ENCODE measurements at regions not wholly inside any gene's neighbourhood (a gene's known extent, or its start where the extent isn't known, plus 50 kb on each side); places are given as distances from the start of the nearest gene placed in this dataset.
"Not testable (repeated sequence)": the region's sequence is repeated elsewhere in the genome, so short reads cannot be mapped to it uniquely, and the experiment has no call there.

DNA sequence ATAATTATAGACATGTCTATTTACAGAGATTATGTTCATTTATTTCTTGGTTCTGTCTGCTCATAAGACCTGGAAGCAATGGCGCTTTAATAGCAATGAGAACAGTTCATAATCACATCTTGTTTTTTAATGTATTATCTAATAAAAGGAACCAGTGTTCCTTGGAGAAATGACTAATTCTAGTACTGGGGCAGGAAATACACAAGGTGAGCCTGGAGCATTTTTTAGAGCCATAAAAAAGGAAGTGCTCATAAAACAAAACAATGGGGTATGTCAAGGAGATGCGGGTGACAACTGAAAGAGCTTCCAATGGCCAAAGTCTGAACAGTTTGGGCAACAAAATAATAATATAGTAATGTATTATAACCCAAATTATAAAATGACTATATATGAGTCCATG is 531.9 kb upstream of the CHD1 start:
- DNase-seq, result no peak
- TF ChIP-seq POLR2A (IDR thresholded peaks at IDR 0.05; ENCODE audit: low read length) (no peak), GATA1 (IDR thresholded peaks at IDR 0.05; ENCODE audit: low read depth, low read length) (no peak)

GRCh38 chr5:99453196-99453595 is 524.4 kb upstream of the CHD1 start:
- no peak for DNase-seq
- TF ChIP-seq POLR2A (IDR thresholded peaks at IDR 0.05; ENCODE audit: low read length) (no peak), GATA1 (IDR thresholded peaks at IDR 0.05; ENCODE audit: low read depth, low read length) (no peak)

- TF ChIP-seq GATA1 (IDR thresholded peaks at IDR 0.05; ENCODE audit: low read depth, low read length) (no peak), POLR2A (IDR thresholded peaks at IDR 0.05; ENCODE audit: low read length) (no peak)
Observed at GRCh38 chr5:99449786-99450185, 521.0 kb upstream of the CHD1 start.

GRCh38 chr5:99445805-99446204 is 517.0 kb upstream of the CHD1 start:
- no peak for DNase-seq
- TF ChIP-seq POLR2A (IDR thresholded peaks at IDR 0.05; ENCODE audit: low read length) (no peak), GATA1 (IDR thresholded peaks at IDR 0.05; ENCODE audit: low read depth, low read length) (no peak)

More at GRCh38 chr5:99449786-99450185, 521.0 kb upstream of the CHD1 start:
- DNase-seq, result no peak

DNA sequence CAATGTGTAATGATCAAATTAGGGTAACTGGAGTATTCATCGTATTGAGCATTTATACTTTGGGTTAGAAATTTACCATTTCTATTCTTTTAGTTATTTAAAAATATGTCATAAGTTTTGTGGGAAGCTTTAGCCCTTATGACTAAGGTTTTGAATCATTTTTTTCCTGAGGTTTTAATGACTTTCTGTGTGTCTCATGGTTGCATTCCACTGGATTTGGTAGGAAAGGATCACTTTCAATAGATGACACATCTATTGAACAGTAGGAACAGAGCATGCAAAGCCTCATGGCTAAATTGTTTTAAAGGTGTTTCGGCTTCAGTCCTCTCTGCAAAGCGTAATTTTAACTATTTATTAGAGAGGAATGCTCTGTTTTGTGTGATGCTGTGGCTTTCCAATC is 512.4 kb upstream of the CHD1 start:
- TF ChIP-seq GATA1 (IDR thresholded peaks at IDR 0.05; ENCODE audit: low read depth, low read length), result no peak
- no peak for TF ChIP-seq POLR2A (IDR thresholded peaks at IDR 0.05; ENCODE audit: low read length)
- no peak for DNase-seq

- TF ChIP-seq GATA1 (IDR thresholded peaks at IDR 0.05; ENCODE audit: low read depth, low read length), result no peak
- DNase-seq, result no peak
Observed at GRCh38 chr5:99438619-99439018, 509.8 kb upstream of the CHD1 start.

- TF ChIP-seq GATA1 (IDR thresholded peaks at IDR 0.05; ENCODE audit: low read depth, low read length) (no peak), POLR2A (IDR thresholded peaks at IDR 0.05; ENCODE audit: low read length) (no peak)
- DNase-seq, result no peak
Observed at GRCh38 chr5:99437986-99438385, 509.2 kb upstream of the CHD1 start.

- DNase-seq, result not testable (repeated sequence)
Observed at GRCh38 chr5:99423396-99423795, 494.6 kb upstream of the CHD1 start.

DNA sequence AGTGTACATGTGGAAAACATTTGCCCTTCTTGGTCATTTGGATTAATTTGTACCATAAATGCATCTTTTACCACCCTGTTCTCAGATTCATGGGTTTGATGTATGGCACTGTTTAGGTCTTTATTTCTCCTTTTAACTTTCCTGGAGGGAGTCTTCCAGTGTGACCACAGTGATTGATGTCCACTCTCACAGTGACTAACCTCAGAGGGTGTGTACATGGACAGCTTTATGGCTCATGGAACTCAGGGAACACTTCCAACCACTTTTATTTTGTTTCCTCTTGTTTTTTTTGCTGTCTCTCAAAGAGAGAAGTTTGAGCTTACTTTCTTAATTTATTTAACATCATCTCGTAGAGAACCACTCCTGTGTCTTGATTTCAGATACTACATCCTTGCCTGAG is 489.8 kb upstream of the CHD1 start:
- DNase-seq, result not testable (repeated sequence)

GRCh38 chr5:99410386-99410785 is 481.6 kb upstream of the CHD1 start:
- DNase-seq, result not testable (repeated sequence)

DNA sequence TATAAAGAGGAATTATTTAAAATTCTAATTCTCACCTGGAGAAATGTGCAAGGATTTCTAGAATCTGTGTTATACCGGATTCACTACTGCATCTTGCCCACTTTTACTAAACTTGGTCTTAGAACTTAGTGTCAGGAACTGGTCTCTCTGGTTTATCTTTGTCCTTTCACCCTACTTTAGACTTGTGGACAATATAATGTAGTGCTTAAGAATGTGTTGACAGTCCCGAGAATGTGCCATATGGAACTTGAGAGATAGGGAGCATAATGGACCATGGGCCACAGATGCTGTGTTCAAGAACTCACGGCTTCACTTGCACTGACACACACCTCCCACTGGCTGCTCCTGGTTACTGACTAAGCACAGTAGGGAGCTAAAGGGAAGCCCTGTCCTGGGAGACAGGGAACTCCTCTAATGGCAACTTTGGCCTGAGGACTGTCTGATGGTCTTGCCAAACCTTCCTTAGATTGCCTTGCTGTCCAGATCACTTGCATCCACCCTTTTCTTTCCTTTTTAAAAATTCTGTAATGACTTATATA is 476.0 kb upstream of the CHD1 start:
- DNase-seq, result not testable (repeated sequence)

- not testable (repeated sequence) for DNase-seq
Observed at GRCh38 chr5:99400571-99400970, 471.8 kb upstream of the CHD1 start.

DNA sequence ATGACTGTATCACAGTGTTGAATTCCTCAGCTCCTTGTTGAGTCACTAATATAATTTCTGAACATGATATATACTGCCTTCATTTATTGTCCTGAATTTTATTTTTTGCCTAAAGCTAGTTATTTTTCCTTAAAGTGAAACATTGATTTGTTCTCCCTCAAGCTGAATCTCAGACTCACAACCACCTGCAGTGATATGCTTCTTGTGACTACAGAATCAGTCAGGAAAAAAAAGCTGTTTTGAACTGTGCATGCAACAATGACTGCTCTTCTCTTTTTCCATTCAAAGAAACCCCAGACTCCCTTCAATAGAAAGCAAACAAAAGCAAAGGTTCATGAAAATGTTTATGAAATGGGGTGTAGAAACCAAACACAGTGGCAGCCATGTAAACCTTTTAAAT is 470.2 kb upstream of the CHD1 start:
- TF ChIP-seq POLR2A (IDR thresholded peaks at IDR 0.05; ENCODE audit: low read length), result no peak
- no peak for TF ChIP-seq GATA1 (IDR thresholded peaks at IDR 0.05; ENCODE audit: low read depth, low read length)
- no peak for DNase-seq

GRCh38 chr5:99386406-99387077 is 457.7 kb upstream of the CHD1 start:
- DNase-seq, result no peak
- TF ChIP-seq GATA1 (IDR thresholded peaks at IDR 0.05; ENCODE audit: low read depth, low read length) (no peak), POLR2A (IDR thresholded peaks at IDR 0.05; ENCODE audit: low read length) (no peak)

DNA sequence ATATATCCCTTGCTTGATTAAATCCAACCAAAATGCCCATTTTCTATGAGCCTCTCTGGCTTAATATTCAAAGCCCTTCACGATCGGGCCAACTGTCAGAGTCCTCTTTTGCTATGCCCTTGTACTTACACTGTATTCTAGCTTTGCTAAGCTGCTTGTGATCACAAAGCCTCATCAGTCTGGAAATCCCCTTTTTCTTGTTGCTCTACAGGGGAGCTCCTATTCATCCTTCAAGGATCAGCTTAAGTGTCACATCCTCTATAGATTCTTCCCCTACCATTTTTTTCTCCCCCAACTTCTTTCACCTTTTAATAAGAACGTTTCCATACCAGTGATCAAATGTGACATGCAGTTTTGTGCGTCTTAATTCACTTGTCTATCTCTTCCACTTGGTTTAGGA is 450.4 kb upstream of the CHD1 start:
- no peak for DNase-seq
- TF ChIP-seq POLR2A (IDR thresholded peaks at IDR 0.05; ENCODE audit: low read length) (no peak), GATA1 (IDR thresholded peaks at IDR 0.05; ENCODE audit: low read depth, low read length) (no peak)

DNA sequence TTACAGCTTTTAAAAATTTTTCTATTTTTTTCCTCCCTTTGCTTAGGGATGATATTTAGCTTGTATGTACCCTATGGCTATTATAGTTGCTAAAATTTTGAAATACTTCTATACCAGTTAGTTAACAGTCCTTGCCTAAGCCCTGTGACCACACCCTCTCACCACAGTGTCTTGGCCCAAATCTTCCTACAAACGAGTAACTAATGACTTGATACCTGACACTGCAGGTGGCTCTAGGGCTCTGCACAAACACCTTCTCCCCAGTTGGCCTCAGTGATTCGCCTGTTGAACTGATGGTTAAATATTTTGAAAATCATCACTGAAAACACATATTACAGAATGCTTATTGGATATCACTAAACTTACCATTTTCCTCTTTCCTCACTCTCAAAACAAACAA is 449.6 kb upstream of the CHD1 start:
- no peak for DNase-seq
- TF ChIP-seq GATA1 (IDR thresholded peaks at IDR 0.05; ENCODE audit: low read depth, low read length) (no peak), POLR2A (IDR thresholded peaks at IDR 0.05; ENCODE audit: low read length) (no peak)

All from erythroblast (primary cell).